Body of pancreas (tissue), 4 donors: ENCODE measurements at regions not wholly inside any gene's neighbourhood (a gene's known extent, or its start where the extent isn't known, plus 50 kb on each side); places are given as distances from the start of the nearest gene placed in this dataset.

Experiments used
- ATAC-seq: fragments of 150-250 bp; one replicate; pipeline ENCODE4 v1.9.1; 2016
- DNase-seq, 4 donors: peaks; one replicate each; pipeline ENCODE4 v3.0.0-alpha.2; 2019
- H3K27ac ChIP-seq, 4 donors: fragments of 200-600 bp; sonication (generic); 1 replicate in 3 of 4; 2 replicates in 1 of 4; pipeline versions ENCODE4 v1.5.1 to v1.6.1; 2016 to 2019; ENCODE audit warnings: mild to moderate bottlenecking in 1 of 4, mixed read lengths in 1 of 4, moderate library complexity in 1 of 4
- H3K27me3 ChIP-seq, 2 donors: fragments of 200-600 bp; sonication (generic); one replicate each; pipeline ENCODE4 v1.6.0; 2016; ENCODE audit warnings: mild to moderate bottlenecking in 1 of 2
- H3K36me3 ChIP-seq, 2 donors: fragments of 200-600 bp; sonication (generic); replicated peaks in 1 of 2; 2 replicates each; pipeline ENCODE4 v1.5.1; 2016; ENCODE audit warnings: low read depth in 2 of 2; ENCODE audit not compliant: insufficient read depth in 1 of 2
- H3K4me1 ChIP-seq: fragments of 200-600 bp; sonication (generic); one replicate; pipeline ENCODE4 v1.6.0; 2016
- H3K4me3 ChIP-seq, 2 donors: fragments of 200-600 bp; sonication (generic); 1 replicate in 1 of 2; 2 replicates in 1 of 2; pipeline ENCODE4 v1.5.1; 2016 to 2019
- H3K9me3 ChIP-seq, 3 donors: fragments of 200-600 bp; sonication (generic); 1 replicate in 2 of 3; 2 replicates in 1 of 3; pipeline ENCODE4 v1.5.1; 2016
- POLR2A ChIP-seq, 3 donors: fragments of 450-650 bp; IDR thresholded peaks; one replicate each; pipeline ENCODE4 v1.6.1; 2016; ENCODE audit warnings: antibody characterized with exemption in 3 of 3, mild to moderate bottlenecking in 2 of 3
- WGBS, 2 donors: methylation state at CpG; one replicate each; pipeline ENCODE4 v1.1.5; 2017; 5-methylcytosine and 5-hydroxymethylcytosine counted together
- intact Hi-C: fragments of 100-400 bp; cut with DNase I; formaldehyde crosslinking; loops from one replicate; pipeline ENCODE4 v1.15.1; 2023
- TF ChIP-seq, protein P1 (sequence below), 7 experiments: fragments of 450-650 bp in 4 of 7; fragments of 200-600 bp in 3 of 7; sonication (generic) in 3 of 7; IDR thresholded peaks; one replicate each; pipeline ENCODE4 v1.5.1; 2016 to 2019; ENCODE audit warnings: antibody characterized with exemption in 7 of 7

DNA sequence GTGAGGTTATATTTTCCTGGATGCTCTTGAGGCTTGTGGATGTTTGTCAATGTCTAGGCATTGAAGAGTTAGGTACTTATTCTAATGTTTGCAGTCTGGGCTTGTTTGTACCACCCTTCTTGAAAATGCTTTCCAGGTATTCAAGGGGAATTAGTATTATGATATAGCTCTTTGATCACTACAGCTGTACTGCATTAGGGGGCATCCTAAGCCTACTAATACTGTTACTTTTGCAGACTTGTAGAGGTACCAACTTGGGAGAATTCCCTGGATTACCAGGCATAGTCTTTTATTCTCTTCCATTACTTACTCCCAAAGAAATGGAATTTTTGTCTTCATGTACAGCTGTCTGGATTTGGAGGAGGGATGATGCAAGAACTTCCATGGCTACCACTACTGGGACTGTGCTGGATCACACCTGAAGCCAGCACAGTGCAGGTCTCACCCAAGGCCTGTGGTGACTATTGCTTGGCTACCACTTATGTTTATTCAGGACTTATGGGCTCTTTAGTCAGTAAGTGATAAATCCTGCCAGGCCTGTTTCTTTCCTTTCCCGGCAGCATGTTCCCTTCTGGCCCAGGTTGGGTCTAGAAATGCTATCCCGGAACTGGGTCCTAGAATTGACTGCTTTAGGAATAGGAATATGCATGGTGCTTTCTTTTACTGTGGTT, 402.9 kb downstream of the IL20RB start:
- TF ChIP-seq, protein P1, sequence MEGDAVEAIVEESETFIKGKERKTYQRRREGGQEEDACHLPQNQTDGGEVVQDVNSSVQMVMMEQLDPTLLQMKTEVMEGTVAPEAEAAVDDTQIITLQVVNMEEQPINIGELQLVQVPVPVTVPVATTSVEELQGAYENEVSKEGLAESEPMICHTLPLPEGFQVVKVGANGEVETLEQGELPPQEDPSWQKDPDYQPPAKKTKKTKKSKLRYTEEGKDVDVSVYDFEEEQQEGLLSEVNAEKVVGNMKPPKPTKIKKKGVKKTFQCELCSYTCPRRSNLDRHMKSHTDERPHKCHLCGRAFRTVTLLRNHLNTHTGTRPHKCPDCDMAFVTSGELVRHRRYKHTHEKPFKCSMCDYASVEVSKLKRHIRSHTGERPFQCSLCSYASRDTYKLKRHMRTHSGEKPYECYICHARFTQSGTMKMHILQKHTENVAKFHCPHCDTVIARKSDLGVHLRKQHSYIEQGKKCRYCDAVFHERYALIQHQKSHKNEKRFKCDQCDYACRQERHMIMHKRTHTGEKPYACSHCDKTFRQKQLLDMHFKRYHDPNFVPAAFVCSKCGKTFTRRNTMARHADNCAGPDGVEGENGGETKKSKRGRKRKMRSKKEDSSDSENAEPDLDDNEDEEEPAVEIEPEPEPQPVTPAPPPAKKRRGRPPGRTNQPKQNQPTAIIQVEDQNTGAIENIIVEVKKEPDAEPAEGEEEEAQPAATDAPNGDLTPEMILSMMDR (IDR thresholded peaks at IDR 0.05), result no peak
- H3K36me3 ChIP-seq, result no peaks in the 10 kb centered on the region
- peaks cover 0 to 6% (median 0%) of the 10 kb centered on the region in 3 donors for H3K9me3 ChIP-seq
- WGBS, 2 donors, result 75 to 91% methylated on average over 2 of the region's 2 CpGs
- no peaks in the 10 kb centered on the region for H3K27me3 ChIP-seq
- H3K27ac ChIP-seq, result no peak overlapping the region
- DNase-seq (no peak), ATAC-seq (no peak)
- no peaks in the 10 kb centered on the region for H3K4me1 ChIP-seq
- intact Hi-C loops, result no loop called here
- no peak overlapping the region for H3K4me3 ChIP-seq

DNA sequence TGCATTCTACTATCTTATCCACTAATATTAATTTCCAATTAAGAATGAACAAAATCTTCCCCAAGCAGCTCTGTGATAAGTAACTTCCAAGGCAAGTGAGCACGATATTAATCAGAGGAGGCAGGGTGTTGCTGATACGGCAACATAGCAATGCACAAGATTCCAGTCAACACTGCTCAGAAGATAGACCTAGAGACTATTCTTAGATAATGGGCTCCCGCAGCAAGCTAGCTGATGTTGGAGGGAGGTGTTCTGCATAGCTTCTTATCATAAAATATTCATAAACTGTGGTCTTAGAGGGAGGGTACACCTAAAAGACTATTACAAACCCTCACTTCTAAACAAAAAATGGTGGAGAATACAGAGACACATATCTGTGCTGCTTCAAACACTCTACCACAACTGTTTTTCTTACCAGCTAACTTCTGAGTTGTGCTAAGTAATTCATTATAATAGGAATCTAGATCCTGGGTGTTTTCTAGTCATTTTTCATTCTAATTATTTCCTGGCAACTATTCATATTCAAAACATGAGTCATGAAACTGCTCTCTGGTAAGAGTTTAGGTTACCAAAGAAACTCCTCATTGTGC, 382.0 kb upstream of the SOX14 start:
- 66 to 68% methylated on average over 3 of the region's 3 CpGs for WGBS, 2 donors
- H3K36me3 ChIP-seq, result no peaks in the 10 kb centered on the region
- ATAC-seq, result no peak

DNA sequence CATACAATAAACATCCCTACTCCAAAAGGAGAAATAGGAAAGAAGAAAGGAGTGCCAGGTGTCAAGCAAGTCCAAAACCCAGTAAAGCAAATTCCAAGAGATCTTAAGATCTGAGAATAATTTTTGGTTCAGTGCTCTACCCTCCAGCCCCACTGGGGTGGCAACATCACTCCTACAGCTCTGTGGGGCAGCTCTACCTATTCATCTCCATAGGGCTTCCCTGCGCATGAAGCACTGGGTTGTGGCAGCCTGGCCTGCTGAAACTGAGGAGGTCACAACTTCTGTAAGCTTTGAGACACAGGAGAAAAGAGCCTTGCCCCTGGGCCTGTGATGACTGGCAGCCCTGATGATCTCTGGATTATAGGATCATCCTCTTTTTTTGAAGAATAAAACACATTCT, 378.2 kb upstream of the SOX14 start:
- no peak for TF ChIP-seq POLR2A (IDR thresholded peaks at IDR 0.05)
- TF ChIP-seq, protein P1 (IDR thresholded peaks at IDR 0.05), result no peak
- no peak overlapping the region for H3K27ac ChIP-seq
- no peak for ATAC-seq
- no peak overlapping the region for H3K4me3 ChIP-seq
- H3K27me3 ChIP-seq, result no peaks in the 10 kb centered on the region
- H3K36me3 ChIP-seq, result no peaks in the 10 kb centered on the region
- WGBS, 2 donors, result 78 to 92% methylated on average over 1 of the region's 1 CpG
- no peaks in the 10 kb centered on the region for H3K9me3 ChIP-seq
- no peak for DNase-seq
- intact Hi-C loops, result no loop called here
- H3K4me1 ChIP-seq, result no peaks in the 10 kb centered on the region

More for the DNA sequence above, 382.0 kb upstream of the SOX14 start:
- H3K4me1 ChIP-seq, result no peaks in the 10 kb centered on the region
- no peak overlapping the region for H3K27ac ChIP-seq
- H3K4me3 ChIP-seq, result no peak overlapping the region
- TF ChIP-seq, protein P1 (IDR thresholded peaks at IDR 0.05), result no peak
- no peak for TF ChIP-seq POLR2A (IDR thresholded peaks at IDR 0.05)
- DNase-seq, result no peak
- H3K27me3 ChIP-seq, result no peaks in the 10 kb centered on the region
- intact Hi-C loops, result no loop called here
- no peaks in the 10 kb centered on the region for H3K9me3 ChIP-seq

DNA sequence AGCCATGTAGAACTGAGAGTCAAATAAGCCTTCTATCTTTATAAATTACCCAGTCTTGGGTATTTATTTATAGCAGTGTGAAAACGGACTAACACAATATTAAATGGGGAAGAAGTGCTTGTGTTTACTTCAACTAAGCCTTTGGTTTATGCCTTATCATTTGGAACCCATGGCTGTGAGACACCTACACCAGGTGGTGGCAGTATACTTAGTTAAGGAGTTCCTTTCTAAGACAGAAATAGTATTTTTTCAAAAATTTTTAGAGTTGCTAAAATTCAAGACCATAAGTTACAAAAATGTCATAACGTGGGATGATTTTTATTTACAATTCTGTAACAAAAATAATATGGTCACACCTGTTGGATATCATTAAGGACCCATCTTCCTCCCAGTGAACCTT, 354.5 kb upstream of the SOX14 start:
- DNase-seq, result no peak
- Histone ChIP-seq H3K27ac (no peak overlapping the region), H3K4me3 (no peak overlapping the region), H3K27me3 (no peaks in the 10 kb centered on the region), H3K4me1 (no peaks in the 10 kb centered on the region), H3K9me3 (no peaks in the 10 kb centered on the region), H3K36me3 (no peaks in the 10 kb centered on the region)
- TF ChIP-seq, protein P1 (IDR thresholded peaks at IDR 0.05), result no peak
- no peak for TF ChIP-seq POLR2A (IDR thresholded peaks at IDR 0.05)
- 2 to 8% methylated on average over 2 of the region's 2 CpGs for WGBS, 2 donors
- ATAC-seq, result no peak
- intact Hi-C loops, result no loop called here

DNA sequence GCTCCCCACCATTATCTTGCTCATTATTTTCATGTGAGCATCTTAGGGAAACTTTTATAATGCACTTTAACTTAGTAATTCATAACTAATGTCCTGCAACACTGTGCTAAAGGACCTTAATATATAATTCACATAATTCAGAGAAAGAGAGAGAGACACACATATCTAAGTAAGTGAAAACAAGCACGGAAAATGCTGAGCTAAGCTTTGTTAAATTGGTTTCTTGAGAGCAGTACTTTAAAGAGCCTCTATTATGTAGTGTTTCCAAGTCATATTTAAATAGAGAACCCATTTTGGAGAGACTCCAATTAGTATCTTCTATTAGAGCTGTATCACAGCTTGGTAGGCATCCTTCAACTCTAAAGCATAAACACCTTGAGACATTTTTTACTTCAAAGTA, 354.1 kb upstream of the SOX14 start:
- ATAC-seq (no peak), DNase-seq (no peak)
- H3K9me3 ChIP-seq, result no peaks in the 10 kb centered on the region
- no peaks in the 10 kb centered on the region for H3K27me3 ChIP-seq
- H3K36me3 ChIP-seq, result no peaks in the 10 kb centered on the region
- H3K4me1 ChIP-seq, result no peaks in the 10 kb centered on the region
- H3K4me3 ChIP-seq, result no peak overlapping the region
- H3K27ac ChIP-seq, result no peak overlapping the region
- intact Hi-C loops, result no loop called here
- WGBS, 2 donors, result 23 to 34% methylated on average over 1 of the region's 1 CpG
- TF ChIP-seq, protein P1 (IDR thresholded peaks at IDR 0.05), result no peak
- TF ChIP-seq POLR2A (IDR thresholded peaks at IDR 0.05), result no peak
